HEK293 (cell line): ENCODE measurements at regions not wholly inside any gene's neighbourhood (a gene's known extent, or its start where the extent isn't known, plus 50 kb on each side); places are given as distances from the start of the nearest gene placed in this dataset.
"Not testable (repeated sequence)": the region's sequence is repeated elsewhere in the genome, so short reads cannot be mapped to it uniquely, and the experiment has no call there.

Experiments
- ZBTB17 ChIP-seq: fragments of 450-650 bp; formaldehyde crosslinking; IDR thresholded peaks from 2 replicates; pipeline ENCODE4 v1.5.1; 2016; ENCODE audit warnings: missing biosample characterization, missing genetic modification characterization
- ZNF155 ChIP-seq: fragments of 450-650 bp; formaldehyde crosslinking; IDR thresholded peaks from 2 replicates; pipeline ENCODE4 v1.5.1; 2016; ENCODE audit warnings: missing biosample characterization, missing genetic modification characterization
- ZNF416 ChIP-seq: fragments of 450-650 bp; formaldehyde crosslinking; IDR thresholded peaks from 2 replicates; pipeline ENCODE4 v1.5.1; 2016; ENCODE audit warnings: missing biosample characterization, missing genetic modification characterization
- ZNF768 ChIP-seq: fragments of 450-650 bp; formaldehyde crosslinking; IDR thresholded peaks from 2 replicates; pipeline ENCODE4 v1.5.1; 2018; ENCODE audit warnings: missing biosample characterization, mild to moderate bottlenecking, missing genetic modification characterization
- ZNF777 ChIP-seq: fragments of 450-650 bp; formaldehyde crosslinking; IDR thresholded peaks from 2 replicates; pipeline ENCODE4 v1.5.1; 2017; ENCODE audit warnings: missing biosample characterization, missing genetic modification characterization, borderline replicate concordance
- TF ChIP-seq, protein P1 (sequence below): fragments of 450-650 bp; formaldehyde crosslinking; IDR thresholded peaks from 2 replicates; pipeline ENCODE4 v1.5.1; 2016; ENCODE audit warnings: missing biosample characterization, missing genetic modification characterization

- not testable (repeated sequence) for TF ChIP-seq ZNF155; ZNF768 (tag by site-specific recombination); ZBTB17 (tag by site-specific recombination); ZNF416 (tag by site-specific recombination); ZNF777
- TF ChIP-seq, protein P1, sequence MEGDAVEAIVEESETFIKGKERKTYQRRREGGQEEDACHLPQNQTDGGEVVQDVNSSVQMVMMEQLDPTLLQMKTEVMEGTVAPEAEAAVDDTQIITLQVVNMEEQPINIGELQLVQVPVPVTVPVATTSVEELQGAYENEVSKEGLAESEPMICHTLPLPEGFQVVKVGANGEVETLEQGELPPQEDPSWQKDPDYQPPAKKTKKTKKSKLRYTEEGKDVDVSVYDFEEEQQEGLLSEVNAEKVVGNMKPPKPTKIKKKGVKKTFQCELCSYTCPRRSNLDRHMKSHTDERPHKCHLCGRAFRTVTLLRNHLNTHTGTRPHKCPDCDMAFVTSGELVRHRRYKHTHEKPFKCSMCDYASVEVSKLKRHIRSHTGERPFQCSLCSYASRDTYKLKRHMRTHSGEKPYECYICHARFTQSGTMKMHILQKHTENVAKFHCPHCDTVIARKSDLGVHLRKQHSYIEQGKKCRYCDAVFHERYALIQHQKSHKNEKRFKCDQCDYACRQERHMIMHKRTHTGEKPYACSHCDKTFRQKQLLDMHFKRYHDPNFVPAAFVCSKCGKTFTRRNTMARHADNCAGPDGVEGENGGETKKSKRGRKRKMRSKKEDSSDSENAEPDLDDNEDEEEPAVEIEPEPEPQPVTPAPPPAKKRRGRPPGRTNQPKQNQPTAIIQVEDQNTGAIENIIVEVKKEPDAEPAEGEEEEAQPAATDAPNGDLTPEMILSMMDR (tag by site-specific recombination), result not testable (repeated sequence)
Observed at GRCh38 chr22:34843743-34844142, 222.2 kb upstream of the ISX start.
